Muscle of leg (tissue), 3 donors: ENCODE measurements at regions not wholly inside any gene's neighbourhood (a gene's known extent, or its start where the extent isn't known, plus 50 kb on each side); places are given as distances from the start of the nearest gene placed in this dataset.

Experiments
- DNase-seq: peaks from one replicate; pipeline ENCODE4 v3.0.0; 2013
- H3K27ac ChIP-seq: one replicate; pipeline ENCODE4 v1.5.1; 2013; ENCODE audit warnings: mild to moderate bottlenecking, low read length, control low read depth
- H3K27me3 ChIP-seq: one replicate; pipeline ENCODE4 v1.6.1; 2013; ENCODE audit warnings: low read length; ENCODE audit not compliant: control insufficient read depth, insufficient read depth
- H3K36me3 ChIP-seq: one replicate; pipeline ENCODE4 v1.6.1; 2013; ENCODE audit warnings: low read length; ENCODE audit not compliant: control insufficient read depth, insufficient read depth
- H3K4me1 ChIP-seq: one replicate; pipeline ENCODE4 v1.6.1; 2013; ENCODE audit warnings: low read length; ENCODE audit not compliant: control insufficient read depth, insufficient read depth
- H3K4me3 ChIP-seq: one replicate; pipeline ENCODE4 v1.5.1; 2013; ENCODE audit warnings: low read length, control low read depth
- H3K9me3 ChIP-seq: replicated peaks from 2 replicates; pipeline ENCODE4 v1.6.1; 2013; ENCODE audit warnings: low read depth, low read length; ENCODE audit not compliant: control insufficient read depth
- WGBS: methylation state at CpG from one replicate; pipeline ENCODE4 v1.1.5; 2013; ENCODE audit warnings: missing lambda C conversion rate; ENCODE audit not compliant: insufficient coverage; 5-methylcytosine and 5-hydroxymethylcytosine counted together

DNA sequence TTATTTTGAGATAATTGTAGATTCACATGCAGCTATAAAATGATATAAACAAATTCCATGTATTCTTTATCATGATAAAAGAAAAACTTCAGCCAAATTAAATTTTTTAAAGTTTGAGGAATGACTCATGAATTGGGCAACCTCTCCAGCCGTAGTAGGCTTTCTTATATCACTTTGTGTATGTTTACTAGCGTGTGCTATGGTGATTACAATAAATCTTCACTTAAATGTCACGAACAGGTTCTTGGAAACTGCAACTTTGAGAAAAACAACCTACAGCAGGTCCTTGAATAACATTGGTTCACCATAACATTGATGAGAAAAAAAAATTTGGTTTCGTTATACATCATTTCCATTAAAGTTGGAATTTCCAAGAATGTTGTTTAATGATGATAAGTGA, 730.9 kb upstream of the TYRP1 start:
- Histone ChIP-seq H3K4me1 (no peaks in the 10 kb centered on the region), H3K4me3 (no peak overlapping the region), H3K36me3 (no peaks in the 10 kb centered on the region), H3K27ac (no peak overlapping the region), H3K27me3 (no peaks in the 10 kb centered on the region), H3K9me3 (no peaks in the 10 kb centered on the region)
- WGBS = no CpG with 5 or more reads among the region's 4 CpGs
- no peak for DNase-seq

DNA sequence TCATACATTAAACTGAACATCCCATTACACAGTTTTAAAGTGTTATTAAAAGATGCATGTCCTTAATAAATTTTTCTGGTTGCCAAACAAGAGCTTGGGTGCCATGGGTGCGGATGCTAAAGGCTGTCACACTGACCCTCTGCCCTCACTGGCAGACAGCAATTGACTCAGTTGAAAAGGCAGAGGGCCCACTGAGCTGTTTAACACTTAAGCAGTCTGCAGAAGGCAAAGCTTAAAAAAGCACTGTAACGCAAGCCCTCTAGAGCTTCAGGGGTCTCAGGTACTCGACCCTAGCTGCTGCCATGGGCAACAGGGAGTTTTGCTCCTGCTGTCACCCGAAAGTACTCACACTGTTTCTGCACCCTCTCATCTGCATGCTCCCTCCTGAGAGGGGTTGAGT, 726.4 kb upstream of the TYRP1 start:
- Histone ChIP-seq H3K9me3 (no peaks in the 10 kb centered on the region), H3K27me3 (no peaks in the 10 kb centered on the region), H3K4me1 (no peaks in the 10 kb centered on the region), H3K4me3 (no peak overlapping the region), H3K36me3 (no peaks in the 10 kb centered on the region), H3K27ac (no peak overlapping the region)
- 51% methylated on average over 3 of the region's 4 CpGs for WGBS
- no peak for DNase-seq

DNA sequence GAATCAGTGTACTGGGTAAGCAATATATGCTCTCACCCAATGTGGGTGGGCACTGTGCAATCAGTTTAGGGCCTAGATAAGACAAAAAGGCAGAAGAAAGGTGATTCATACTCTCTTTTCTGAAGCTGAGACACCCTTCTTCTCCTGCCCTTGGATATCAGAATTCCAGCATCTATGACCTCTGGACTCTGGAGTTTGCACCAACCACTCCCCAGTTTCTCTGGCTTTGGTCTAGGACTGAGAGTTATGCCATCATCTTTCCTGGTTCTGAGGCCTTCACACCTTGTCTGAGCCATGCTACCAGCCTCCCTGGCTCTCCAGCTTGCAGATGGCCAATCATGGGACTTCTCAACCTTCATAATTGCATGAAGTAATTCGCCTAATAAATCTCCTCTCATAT, 724.6 kb upstream of the TYRP1 start:
- Histone ChIP-seq H3K4me1 (no peaks in the 10 kb centered on the region), H3K4me3 (no peak overlapping the region), H3K9me3 (no peaks in the 10 kb centered on the region), H3K27ac (no peak overlapping the region), H3K36me3 (no peaks in the 10 kb centered on the region), H3K27me3 (no peaks in the 10 kb centered on the region)
- DNase-seq = no peak
- WGBS = no CpG with 5 or more reads among the region's 1 CpG

DNA sequence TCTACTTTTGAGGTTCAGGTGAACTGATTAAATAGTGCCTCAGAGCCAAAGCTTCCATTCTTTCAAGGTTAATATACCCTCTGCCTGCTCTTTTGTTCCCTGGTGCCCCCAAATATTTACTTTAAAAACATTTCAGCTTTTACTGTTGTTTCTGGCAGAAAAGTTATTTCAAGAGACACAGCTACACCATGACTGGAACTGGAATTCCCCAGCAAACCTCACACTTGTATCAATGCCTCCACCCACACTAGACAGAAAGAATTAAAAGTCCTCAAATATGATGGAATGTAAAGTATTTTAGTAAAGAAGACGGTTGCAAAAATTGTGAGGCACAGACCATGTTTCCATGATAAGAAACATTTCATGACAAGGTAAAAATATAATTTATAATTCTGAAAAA, 720.2 kb upstream of the TYRP1 start:
- Histone ChIP-seq H3K27ac (no peak overlapping the region), H3K36me3 (no peaks in the 10 kb centered on the region), H3K9me3 (no peaks in the 10 kb centered on the region), H3K4me3 (no peak overlapping the region), H3K27me3 (no peaks in the 10 kb centered on the region), H3K4me1 (no peaks in the 10 kb centered on the region)
- WGBS = no CpG with 5 or more reads among the region's 1 CpG
- no peak for DNase-seq

DNA sequence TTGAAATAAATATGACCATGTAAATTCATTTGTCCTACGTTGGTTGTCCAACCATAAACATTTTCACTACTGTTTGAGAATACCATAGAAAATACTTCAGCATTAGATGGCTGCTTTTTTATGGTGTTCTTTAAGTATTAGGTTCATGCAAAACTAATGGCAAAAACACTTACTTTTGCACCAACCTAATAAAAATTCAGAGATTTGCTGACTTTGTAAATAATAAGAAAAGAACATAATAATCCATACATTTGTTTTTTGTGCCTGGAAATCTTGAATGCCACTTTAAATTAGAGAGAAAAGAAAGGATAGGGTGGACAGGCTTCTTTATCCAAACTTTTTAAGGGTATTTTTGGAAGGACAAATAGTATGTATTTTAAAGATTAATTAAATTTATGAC, 719.7 kb upstream of the TYRP1 start:
- Histone ChIP-seq H3K27ac (no peak overlapping the region), H3K36me3 (no peaks in the 10 kb centered on the region), H3K4me3 (no peak overlapping the region), H3K27me3 (no peaks in the 10 kb centered on the region), H3K9me3 (no peaks in the 10 kb centered on the region), H3K4me1 (no peaks in the 10 kb centered on the region)
- no peak for DNase-seq
- no CpG with 5 or more reads among the region's 1 CpG for WGBS

DNA sequence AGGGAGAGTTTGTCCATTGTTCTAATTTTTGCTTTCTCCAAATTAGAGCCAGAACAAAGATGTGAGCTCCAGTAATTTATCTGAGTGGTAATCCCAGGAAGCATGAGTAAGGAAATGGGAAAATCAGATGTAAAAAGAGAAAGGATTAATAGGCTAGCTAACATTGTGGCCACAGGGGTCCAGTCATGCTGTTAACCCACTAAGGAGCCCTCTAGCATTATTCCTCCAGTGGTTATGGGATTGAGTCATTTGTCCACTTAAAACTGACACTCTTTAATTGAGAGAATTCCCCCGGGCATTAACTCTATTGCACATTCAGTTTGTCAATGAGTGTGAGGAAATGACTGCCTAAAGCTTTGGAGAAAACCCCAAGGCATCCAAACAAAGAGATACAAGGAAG, 700.3 kb upstream of the TYRP1 start:
- no peaks in the 10 kb centered on the region for H3K27me3 ChIP-seq
- no peaks in the 10 kb centered on the region for H3K36me3 ChIP-seq
- WGBS = no CpG with 5 or more reads among the region's 1 CpG
- H3K4me1 ChIP-seq = no peaks in the 10 kb centered on the region
- no peak overlapping the region for H3K4me3 ChIP-seq
- no peak overlapping the region for H3K27ac ChIP-seq
- H3K9me3 ChIP-seq = no peaks in the 10 kb centered on the region
- DNase-seq = no peak

DNA sequence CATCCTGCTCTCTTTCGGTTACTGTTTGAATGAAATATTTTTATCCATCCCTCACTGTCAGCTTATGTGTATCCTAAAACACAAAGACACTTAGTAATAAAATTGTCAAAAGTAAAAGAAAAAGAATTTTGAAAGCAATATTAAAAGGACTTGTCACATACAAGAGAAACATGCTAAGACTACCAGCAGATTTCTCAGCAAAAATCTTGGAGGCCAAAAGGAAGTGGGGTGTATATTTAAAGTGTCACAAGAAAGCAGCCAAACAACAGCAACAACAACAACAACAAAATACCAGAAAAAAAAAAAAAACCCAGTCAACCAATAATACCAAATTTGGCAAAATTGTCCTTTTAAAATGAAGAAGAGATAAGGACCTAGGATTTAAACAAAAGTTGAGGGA, 678.7 kb upstream of the TYRP1 start:
- H3K27ac ChIP-seq = no peak overlapping the region
- no CpG with 5 or more reads among the region's 1 CpG for WGBS

DNA sequence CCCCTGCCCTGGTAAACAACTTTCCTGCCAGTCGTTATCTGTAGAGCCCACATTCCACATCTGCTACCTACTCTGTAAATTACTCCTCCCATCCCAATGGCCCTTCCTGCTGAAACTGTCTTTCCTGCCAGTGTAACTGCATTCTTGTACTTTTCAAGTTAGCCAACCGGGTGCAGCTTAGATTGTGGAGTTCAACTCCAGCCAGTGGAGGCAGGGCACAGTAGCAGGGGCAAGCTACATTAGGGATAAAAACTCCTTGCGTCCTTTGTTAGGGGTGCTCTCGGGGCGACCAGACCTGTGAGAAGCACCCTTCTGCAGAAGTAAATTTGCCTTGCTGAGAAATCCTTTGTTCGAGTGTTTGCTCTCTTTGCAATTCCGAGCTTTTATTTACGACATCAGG, 639.0 kb upstream of the TYRP1 start:
- DNase-seq = no peak
- Histone ChIP-seq H3K27ac (no peak overlapping the region), H3K4me3 (no peak overlapping the region), H3K9me3 (peaks cover 6% of the 10 kb centered on the region), H3K36me3 (no peaks in the 10 kb centered on the region), H3K4me1 (no peaks in the 10 kb centered on the region), H3K27me3 (no peaks in the 10 kb centered on the region)
- WGBS = 72% methylated on average over 5 of the region's 8 CpGs

More for the DNA sequence above, 678.7 kb upstream of the TYRP1 start:
- Histone ChIP-seq H3K27me3 (no peaks in the 10 kb centered on the region), H3K36me3 (no peaks in the 10 kb centered on the region), H3K4me1 (no peaks in the 10 kb centered on the region), H3K4me3 (no peak overlapping the region), H3K9me3 (peaks cover 12% of the 10 kb centered on the region)
- DNase-seq = no peak

DNA sequence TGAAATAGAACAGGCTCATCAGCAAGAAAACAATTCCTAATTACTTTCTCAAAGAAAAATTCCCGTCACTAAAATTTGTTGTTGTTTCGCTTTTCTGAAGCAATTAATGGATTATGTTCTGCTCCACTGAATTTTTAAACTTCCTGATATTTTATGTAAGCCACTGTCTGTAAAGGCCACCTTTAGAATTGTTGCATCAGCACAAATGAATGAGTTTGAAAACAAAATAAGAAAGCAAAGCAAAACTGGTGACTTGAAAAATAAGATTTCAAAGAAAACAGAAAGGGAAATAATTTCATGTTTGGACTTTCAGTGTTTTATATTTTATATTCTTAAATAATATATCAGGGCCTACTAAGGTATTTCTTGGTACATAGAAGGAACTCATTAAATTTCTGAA, 636.3 kb upstream of the TYRP1 start:
- Histone ChIP-seq H3K4me1 (no peaks in the 10 kb centered on the region), H3K27me3 (no peaks in the 10 kb centered on the region), H3K9me3 (peaks cover 6% of the 10 kb centered on the region), H3K4me3 (no peak overlapping the region), H3K27ac (no peak overlapping the region), H3K36me3 (no peaks in the 10 kb centered on the region)
- no CpG with 5 or more reads among the region's 2 CpGs for WGBS
- DNase-seq = no peak

DNA sequence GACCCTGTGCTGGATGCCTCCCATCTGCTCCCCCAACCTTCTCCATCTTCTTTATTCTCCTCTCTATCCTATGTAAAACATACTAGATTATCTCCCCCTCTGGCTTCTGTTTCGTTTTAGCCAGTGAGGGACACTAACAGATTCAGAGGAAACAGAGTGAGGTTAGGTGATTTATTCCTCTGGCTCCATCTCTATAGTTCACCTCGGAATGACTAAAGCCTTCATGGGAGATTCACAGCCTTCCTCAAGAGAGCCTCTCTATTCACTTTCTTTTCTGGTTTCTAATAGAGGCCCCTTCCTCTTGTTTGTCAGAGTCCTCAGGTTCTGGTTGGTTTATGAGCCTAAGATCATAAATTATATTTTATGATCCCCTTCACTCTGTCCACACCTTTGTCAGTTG, 633.1 kb upstream of the TYRP1 start:
- Histone ChIP-seq H3K27me3 (no peaks in the 10 kb centered on the region), H3K27ac (no peak overlapping the region), H3K9me3 (no peaks in the 10 kb centered on the region), H3K36me3 (no peaks in the 10 kb centered on the region), H3K4me3 (no peak overlapping the region), H3K4me1 (no peaks in the 10 kb centered on the region)
- no peak for DNase-seq
- WGBS = no CpG with 5 or more reads among the region's 2 CpGs

DNA sequence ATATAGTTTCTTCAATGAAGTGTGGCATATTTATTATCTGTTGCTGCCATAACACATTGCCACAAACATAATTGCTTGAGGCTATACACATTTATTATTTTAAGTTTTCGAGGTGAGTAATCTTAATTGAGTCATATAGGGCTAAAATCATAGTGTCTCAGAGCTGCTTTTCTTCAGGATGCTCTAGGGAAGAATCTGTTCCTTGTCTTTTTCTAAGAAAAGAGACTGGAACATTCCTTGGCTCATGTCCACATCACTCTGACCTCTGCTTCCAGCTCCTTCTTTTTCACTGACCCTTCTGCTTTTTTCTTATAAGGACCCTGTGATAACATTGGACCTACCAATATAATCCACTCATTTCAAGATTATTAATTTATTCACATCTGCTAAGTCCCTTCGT, 632.4 kb upstream of the TYRP1 start:
- no peak for DNase-seq
- no peaks in the 10 kb centered on the region for H3K4me1 ChIP-seq
- no CpG with 5 or more reads among the region's 2 CpGs for WGBS
- H3K4me3 ChIP-seq = no peak overlapping the region
- no peaks in the 10 kb centered on the region for H3K36me3 ChIP-seq
- H3K9me3 ChIP-seq = no peaks in the 10 kb centered on the region
- no peak overlapping the region for H3K27ac ChIP-seq
- no peaks in the 10 kb centered on the region for H3K27me3 ChIP-seq
